Stimulated activated CD4-positive, alpha-beta T cell treated with anti-CD3 and anti-CD28 coated beads, TNF-alpha, amount 100 ng/mL, for 1 hour (primary cell): ENCODE measurements at regions not wholly inside any gene's neighbourhood (a gene's known extent, or its start where the extent isn't known, plus 50 kb on each side); places are given as distances from the start of the nearest gene placed in this dataset.

Source experiments
- DNase-seq, 3 donors: peaks; one replicate each; pipeline ENCODE4 v3.0.0-alpha.2; 2020; ENCODE audit warnings: low read depth in 3 of 3, low spot score in 1 of 3

DNA sequence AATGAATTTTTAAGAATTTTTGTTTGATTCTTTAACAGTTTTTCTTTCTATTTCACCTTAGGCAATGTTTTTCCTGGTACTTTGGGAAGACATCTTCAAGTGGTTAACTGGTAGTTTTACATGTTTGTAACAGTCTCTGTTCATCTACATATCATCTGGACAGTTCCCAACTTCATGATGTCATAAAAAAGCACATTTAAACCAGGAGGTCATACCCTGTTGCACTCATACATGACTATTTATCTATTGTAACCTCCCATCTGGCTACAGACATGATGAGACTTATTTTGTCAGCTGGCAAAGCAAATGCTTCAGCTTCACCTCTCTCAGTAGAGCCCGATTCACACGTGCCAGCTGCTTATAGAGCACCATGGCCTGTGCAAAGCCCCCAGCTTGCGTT is 99.8 kb upstream of the YPEL5 start:
- no peak for DNase-seq

DNA sequence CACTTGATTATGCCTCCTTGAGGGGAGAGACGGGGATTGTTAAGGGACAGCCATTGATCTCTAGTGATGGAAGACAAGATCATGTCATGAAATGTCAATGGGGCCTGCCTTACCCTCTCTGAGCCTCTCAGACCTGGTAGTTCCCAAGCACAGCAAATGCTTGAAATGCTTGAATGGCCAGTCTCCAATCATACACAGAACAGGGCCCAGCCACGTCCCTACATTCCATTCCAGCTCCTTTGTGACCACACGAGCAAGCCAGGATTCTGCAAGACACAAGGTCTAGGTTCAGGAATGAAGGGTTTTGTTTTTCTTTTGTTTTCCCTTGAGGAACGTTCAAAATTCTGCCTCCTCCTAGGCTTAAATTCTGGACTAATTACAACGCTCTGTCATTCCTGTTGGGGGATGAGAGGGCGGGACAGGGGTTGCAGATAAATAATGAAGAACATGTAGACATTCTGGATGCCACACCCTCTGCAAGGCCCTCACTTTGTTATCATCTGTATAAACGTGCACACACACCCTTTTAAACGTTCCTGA is 98.1 kb upstream of the YPEL5 start:
- no peak for DNase-seq

DNA sequence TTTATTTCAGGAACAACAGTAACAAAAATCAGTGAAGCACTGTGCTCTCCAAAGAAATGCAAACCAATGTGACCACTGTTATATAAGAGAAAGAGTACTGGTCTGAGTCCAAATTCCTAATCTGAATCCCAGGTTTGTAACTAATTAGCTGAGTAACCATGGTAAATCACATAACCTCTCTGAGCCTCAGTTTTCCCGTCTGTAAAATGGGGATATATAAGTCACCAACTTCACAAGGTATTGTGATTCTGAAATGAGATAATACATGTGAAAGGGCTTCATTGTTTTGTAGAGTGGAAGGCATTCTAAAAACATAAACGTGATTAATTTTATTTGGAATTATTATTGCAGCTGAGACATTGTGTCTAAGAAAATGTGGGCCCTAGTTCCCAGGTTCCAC is 91.3 kb upstream of the YPEL5 start:
- DNase-seq: no peak

DNA sequence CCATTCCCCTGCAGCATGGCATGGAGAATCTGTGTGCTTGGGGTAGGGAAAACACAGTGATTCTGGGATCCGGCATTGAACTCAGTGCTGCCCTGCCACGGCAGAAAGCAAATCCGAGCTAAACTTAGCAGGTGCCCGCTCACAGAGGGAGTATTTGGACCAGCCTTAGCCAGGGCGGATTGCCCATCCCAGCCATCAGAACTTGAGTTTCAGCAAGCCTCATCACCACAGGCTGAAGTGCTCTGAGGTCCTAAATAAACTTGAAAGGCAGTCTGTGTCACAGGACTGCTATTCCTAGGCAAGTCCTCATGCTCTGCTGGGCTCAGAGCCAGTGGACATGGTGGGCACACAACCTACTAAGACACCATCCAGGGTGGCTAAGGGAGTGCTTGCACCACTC is 86.2 kb upstream of the YPEL5 start:
- DNase-seq: no peak

- no peak for DNase-seq
Observed at GRCh38 chr2:30068067-30068466, 78.7 kb upstream of the YPEL5 start.

GRCh38 chr2:30072250-30072842 is 74.5 kb upstream of the YPEL5 start:
- peak in 2 of 3 donors; percentile 2 to 5 for DNase-seq

DNA sequence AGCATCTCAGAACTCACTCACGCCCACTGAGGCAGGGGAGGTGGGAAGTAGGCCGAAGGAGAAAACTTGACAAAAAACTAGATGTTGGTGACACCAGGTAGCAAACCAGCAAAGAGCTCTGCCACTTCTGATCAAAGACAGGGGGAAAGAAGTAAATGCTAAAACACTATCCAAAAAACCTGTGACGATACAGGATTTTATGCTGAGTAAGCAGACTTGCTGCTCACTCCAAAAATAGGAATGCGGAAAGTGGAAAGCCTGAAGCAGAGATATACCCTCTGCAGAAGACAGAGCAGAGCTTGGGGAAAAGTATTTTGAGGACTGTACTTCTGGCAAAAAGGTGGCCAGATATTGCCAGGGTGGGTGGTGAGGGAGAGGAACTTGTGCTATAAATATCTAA is 73.3 kb upstream of the YPEL5 start:
- no peak for DNase-seq

- DNase-seq: no peak
Observed at GRCh38 chr2:30074023-30074422, 72.8 kb upstream of the YPEL5 start.

- DNase-seq: no peak
Observed at GRCh38 chr2:30078521-30078920, 68.3 kb upstream of the YPEL5 start.

GRCh38 chr2:30084915-30085314 is 61.9 kb upstream of the YPEL5 start:
- no peak for DNase-seq

DNA sequence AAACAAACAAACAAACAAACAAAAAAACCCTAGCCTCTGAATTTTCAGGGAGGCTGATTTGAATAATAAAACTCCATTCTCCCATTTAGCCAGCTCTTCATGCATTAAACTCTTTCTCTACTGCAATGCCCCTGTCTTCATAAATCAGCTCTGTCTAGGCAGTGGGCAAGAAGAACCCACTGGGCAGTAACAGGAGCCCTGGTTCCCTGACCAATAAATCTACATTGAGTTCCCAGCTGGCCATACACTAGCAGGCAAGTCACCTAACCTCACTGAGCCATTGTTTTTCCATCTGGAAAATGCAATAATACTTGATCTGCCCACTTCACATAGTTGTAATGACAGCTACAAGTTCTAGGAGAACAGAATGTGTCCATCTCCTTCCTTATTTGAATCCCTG is 57.6 kb upstream of the YPEL5 start:
- no peak for DNase-seq

GRCh38 chr2:30095402-30095801 is 51.4 kb upstream of the YPEL5 start:
- no peak for DNase-seq

- no peak for DNase-seq
Observed at GRCh38 chr2:30096451-30096850, 50.4 kb upstream of the YPEL5 start.
